Tibial artery (tissue), 4 donors: ENCODE measurements at regions not wholly inside any gene's neighbourhood (a gene's known extent, or its start where the extent isn't known, plus 50 kb on each side); places are given as distances from the start of the nearest gene placed in this dataset.
A peak's percentile ranks its signal among the peaks of the same experiment; 100 is the strongest.

Experiments used
- DNase-seq, 2 donors: peaks; one replicate each; pipeline ENCODE4 v3.0.0-alpha.2; 2019
- H3K27ac ChIP-seq, 2 donors: fragments of 200-600 bp; sonication (generic) in 1 of 2; 1 replicate in 1 of 2; 2 replicates in 1 of 2; pipeline ENCODE4 v1.5.1; 2018 to 2019; ENCODE audit warnings: mild to moderate bottlenecking in 1 of 2
- H3K27me3 ChIP-seq, 2 donors: fragments of 200-600 bp; sonication (generic) in 1 of 2; one replicate each; pipeline versions ENCODE4 v1.5.1 to v1.6.0; 2016 to 2019
- H3K36me3 ChIP-seq, 3 donors: fragments of 200-600 bp; sonication (generic) in 2 of 3; one replicate each; pipeline ENCODE4 v1.5.1; 2016 to 2019; ENCODE audit warnings: mild to moderate bottlenecking in 2 of 3
- H3K4me1 ChIP-seq, 4 donors: fragments of 200-600 bp; sonication (generic) in 2 of 4; 1 replicate in 3 of 4; 2 replicates in 1 of 4; pipeline ENCODE4 v1.5.1; 2016 to 2019
- H3K4me3 ChIP-seq, 2 donors: fragments of 200-600 bp; sonication (generic) in 1 of 2; 1 replicate in 1 of 2; 2 replicates in 1 of 2; pipeline ENCODE4 v1.5.1; 2018 to 2019; ENCODE audit warnings: mild to moderate bottlenecking in 2 of 2
- H3K9me3 ChIP-seq, 3 donors: fragments of 200-600 bp; sonication (generic) in 1 of 3; one replicate each; pipeline ENCODE4 v1.5.1; 2016 to 2019
- CTCF ChIP-seq, 2 experiments: fragments of 200-600 bp in 1 of 2; fragments of 450-650 bp in 1 of 2; IDR thresholded peaks; one replicate each; pipeline ENCODE4 v1.5.1; 2017 to 2019; ENCODE audit warnings: antibody characterized with exemption in 2 of 2, mild to moderate bottlenecking in 1 of 2, moderate library complexity in 1 of 2
- intact Hi-C: fragments of 100-400 bp; cut with DNase I; formaldehyde crosslinking; loops from one replicate; pipeline ENCODE4 v1.15.0; 2023; ENCODE audit warnings: low total_unique reads

DNA sequence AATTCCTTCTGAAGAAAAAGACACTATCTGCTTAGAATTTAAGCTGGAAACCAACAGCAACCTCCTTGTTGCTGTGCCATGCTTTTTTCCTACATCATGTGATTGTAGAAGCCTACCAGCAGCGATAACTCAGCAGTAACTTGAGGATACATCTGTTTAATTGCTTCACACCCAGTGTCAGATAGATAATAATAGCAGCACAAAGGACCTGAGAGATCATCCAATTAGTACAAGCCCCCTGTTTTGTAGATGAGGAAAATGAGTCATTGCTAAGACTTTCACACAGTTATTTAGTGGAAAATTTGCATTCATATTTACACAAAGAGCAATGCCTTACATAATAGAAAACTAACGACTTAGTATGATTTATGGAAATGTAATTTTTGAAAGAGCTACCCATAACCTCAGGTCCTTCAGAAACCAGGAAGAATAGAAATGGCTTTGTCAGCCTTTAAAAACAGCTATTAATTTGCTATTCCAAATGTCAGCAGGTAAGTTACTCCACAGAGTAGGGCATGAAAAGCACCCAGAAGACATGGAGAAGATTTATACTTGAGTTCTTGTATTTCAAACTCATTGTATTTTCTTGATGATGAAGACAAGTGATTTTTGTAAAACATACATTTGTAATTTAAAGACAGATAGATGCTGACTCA, 93.7 kb upstream of the SGCG start:
- Histone ChIP-seq H3K4me3 (no peak overlapping the region), H3K36me3 (no peaks in the 10 kb centered on the region), H3K27ac (no peak overlapping the region), H3K4me1 (no peaks in the 10 kb centered on the region), H3K9me3 (peaks cover 0 to 3% (median 0%) of the 10 kb centered on the region in 3 donors), H3K27me3 (no peaks in the 10 kb centered on the region)
- no peak for TF ChIP-seq CTCF (IDR thresholded peaks at IDR 0.05)
- intact Hi-C loops = no loop called here
- no peak for DNase-seq

GRCh38 chr13:23087880-23088279, 92.9 kb upstream of the SGCG start:
- no peak overlapping the region for H3K27ac ChIP-seq

DNA sequence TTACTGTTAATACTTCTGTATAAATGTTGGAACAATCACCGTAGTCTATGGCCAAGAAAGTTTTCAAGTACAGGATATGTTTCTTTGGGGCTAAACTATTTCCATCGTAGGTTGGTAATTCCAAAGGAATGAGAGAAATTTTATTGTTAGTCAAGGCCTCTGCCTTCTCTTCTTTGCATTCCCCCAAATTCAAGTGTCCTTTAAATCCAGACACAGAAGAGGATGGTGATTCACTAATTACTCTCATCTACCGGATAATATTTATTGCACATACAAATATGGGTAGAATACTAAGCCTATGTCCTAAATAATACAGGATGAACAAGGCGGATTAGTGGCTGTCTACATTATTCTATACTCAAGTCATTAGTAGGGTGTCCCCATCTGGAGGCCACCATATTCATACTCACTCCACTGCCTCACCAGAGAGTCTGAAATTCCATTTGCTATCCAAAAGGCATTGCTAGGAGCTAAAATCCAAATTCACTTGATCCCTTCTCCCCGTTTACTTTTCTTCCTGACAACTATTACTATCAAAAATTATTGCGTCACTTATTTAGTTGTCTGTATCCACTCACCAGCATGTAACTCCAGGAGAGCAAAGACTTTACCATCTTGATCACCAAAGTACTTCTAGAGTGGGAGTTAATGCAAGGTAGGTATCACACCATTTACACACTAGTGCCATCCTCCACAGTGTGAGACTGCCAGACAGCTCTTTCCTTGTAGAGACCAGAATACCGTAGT, 82.4 kb upstream of the SGCG start:
- Histone ChIP-seq H3K4me1 (no peaks in the 10 kb centered on the region), H3K27me3 (no peaks in the 10 kb centered on the region), H3K9me3 (no peaks in the 10 kb centered on the region), H3K27ac (no peak overlapping the region), H3K36me3 (no peaks in the 10 kb centered on the region), H3K4me3 (no peak overlapping the region)
- no peak for TF ChIP-seq CTCF (IDR thresholded peaks at IDR 0.05)
- intact Hi-C loops = no loop called here
- DNase-seq = no peak

More at GRCh38 chr13:23087880-23088279, 92.9 kb upstream of the SGCG start:
- peak in 1 of 2 experiments; percentile 6 for TF ChIP-seq CTCF (IDR thresholded peaks at IDR 0.05)
- no peak for DNase-seq
- H3K4me1 ChIP-seq = no peaks in the 10 kb centered on the region
- H3K4me3 ChIP-seq = no peak overlapping the region
- H3K9me3 ChIP-seq = peaks cover 0 to 3% (median 0%) of the 10 kb centered on the region in 3 donors
- H3K36me3 ChIP-seq = no peaks in the 10 kb centered on the region
- no peaks in the 10 kb centered on the region for H3K27me3 ChIP-seq
- intact Hi-C loops = no loop called here

GRCh38 chr13:23105051-23105450, 75.7 kb upstream of the SGCG start:
- H3K9me3 ChIP-seq = no peaks in the 10 kb centered on the region
- no peak for DNase-seq
- no peak overlapping the region for H3K4me3 ChIP-seq
- no peak overlapping the region for H3K27ac ChIP-seq
- H3K4me1 ChIP-seq = no peaks in the 10 kb centered on the region
- TF ChIP-seq CTCF (IDR thresholded peaks at IDR 0.05) = no peak
- no peaks in the 10 kb centered on the region for H3K27me3 ChIP-seq
- no peaks in the 10 kb centered on the region for H3K36me3 ChIP-seq
- intact Hi-C loops = no loop called here

- H3K9me3 ChIP-seq = no peaks in the 10 kb centered on the region
- H3K4me3 ChIP-seq = no peak overlapping the region
- H3K36me3 ChIP-seq = no peaks in the 10 kb centered on the region
- intact Hi-C loops = no loop called here
- no peak for DNase-seq
- H3K27me3 ChIP-seq = no peaks in the 10 kb centered on the region
- no peak overlapping the region for H3K27ac ChIP-seq
- TF ChIP-seq CTCF (IDR thresholded peaks at IDR 0.05) = no peak
- no peaks in the 10 kb centered on the region for H3K4me1 ChIP-seq
Observed at GRCh38 chr13:23107665-23108064, 73.1 kb upstream of the SGCG start.
